Fibroblast of peridontal ligament (primary cell): ENCODE measurements at regions not wholly inside any gene's neighbourhood (a gene's known extent, or its start where the extent isn't known, plus 50 kb on each side); places are given as distances from the start of the nearest gene placed in this dataset.
"Not testable (repeated sequence)": the region's sequence is repeated elsewhere in the genome, so short reads cannot be mapped to it uniquely, and the experiment has no call there.

Source experiments
- DNase-seq: peaks from one replicate; pipeline ENCODE4 v3.0.0-alpha.2; 2010; ENCODE audit errors: extremely low read depth

- DNase-seq = not testable (repeated sequence)
Observed at GRCh38 chr7:45807832-45808231, 65.0 kb downstream of the CCDC201 start.

GRCh38 chr7:45802214-45802613 lies 70.7 kb downstream of the CCDC201 start:
- not testable (repeated sequence) for DNase-seq

- peak; percentile 76 for DNase-seq
Observed at GRCh38 chr7:45797264-45797663, 75.6 kb downstream of the CCDC201 start.

GRCh38 chr7:45789641-45790040 lies 83.2 kb downstream of the CCDC201 start:
- DNase-seq = peak; percentile 57

- DNase-seq = not testable (repeated sequence)
Observed at GRCh38 chr7:45785724-45786123, 87.2 kb downstream of the CCDC201 start.

- not testable (repeated sequence) for DNase-seq
Observed at GRCh38 chr7:45784775-45785174, 88.1 kb downstream of the CCDC201 start.
